GM21529 (cell line): ENCODE measurements at regions not wholly inside any gene's neighbourhood (a gene's known extent, or its start where the extent isn't known, plus 50 kb on each side); places are given as distances from the start of the nearest gene placed in this dataset.
A peak's percentile ranks its signal among the peaks of the same experiment; 100 is the strongest.

Source experiments
- ATAC-seq: cut with Tn5 transposase; IDR thresholded peaks from one replicate; pipeline ENCODE4 v1.9.1; 2021; ENCODE audit not compliant: unreplicated experiment

DNA sequence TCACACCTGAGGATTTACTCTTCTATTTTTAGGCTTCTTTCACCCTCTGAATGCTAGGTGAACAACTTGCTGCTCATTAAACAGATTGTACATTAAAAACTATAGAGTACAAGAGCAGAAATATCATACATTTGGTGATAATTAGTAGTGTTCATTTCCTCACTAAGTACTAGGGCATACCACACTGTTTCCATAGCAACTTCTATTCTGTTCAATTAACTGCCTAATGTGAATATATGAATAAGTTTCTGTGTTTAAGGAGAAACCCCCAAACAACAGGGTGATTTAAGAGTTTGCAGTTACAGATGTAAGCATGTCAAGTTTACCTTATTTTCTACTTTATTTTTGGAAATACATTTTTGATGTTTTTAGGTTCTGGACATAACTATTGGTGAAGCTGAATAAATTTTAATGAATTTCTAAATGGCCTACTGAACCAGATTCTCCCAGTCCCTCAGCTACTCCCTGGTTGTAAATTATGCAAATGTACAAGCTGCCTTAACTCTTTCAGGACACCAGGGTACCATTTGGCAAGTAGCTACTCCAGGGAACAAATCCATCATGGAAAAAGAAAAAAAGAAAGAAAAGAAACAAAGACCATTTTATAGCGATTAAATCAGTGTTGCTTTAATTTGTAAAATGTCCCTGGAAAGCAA, 199.8 kb upstream of the NAV3 start:
- no peak for ATAC-seq

DNA sequence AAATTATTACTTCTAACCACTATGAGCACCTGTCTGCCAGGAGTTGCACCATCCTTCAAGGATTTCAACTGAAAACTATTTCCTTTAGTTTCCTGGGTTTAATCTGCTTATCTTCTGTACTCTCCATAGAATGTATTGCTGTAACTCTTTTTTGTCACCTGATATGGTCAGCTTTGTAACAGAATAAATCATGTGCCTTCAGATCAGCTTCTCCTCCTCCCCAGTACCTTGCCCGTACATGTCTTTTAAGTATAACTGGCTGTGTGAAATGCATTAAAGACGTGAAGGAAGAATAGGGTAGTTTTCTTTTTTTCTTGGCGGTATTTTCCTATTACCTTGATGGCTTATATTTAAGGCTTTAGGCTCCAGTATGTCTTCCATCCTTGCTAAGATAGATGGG, 200.3 kb upstream of the NAV3 start:
- no peak for ATAC-seq

- no peak for ATAC-seq
Observed at GRCh38 chr12:77629141-77629540, 201.6 kb upstream of the NAV3 start.

- ATAC-seq, result no peak
Observed at GRCh38 chr12:77625441-77625840, 205.3 kb upstream of the NAV3 start.

- no peak for ATAC-seq
Observed at GRCh38 chr12:77619425-77619824, 211.3 kb upstream of the NAV3 start.

- ATAC-seq, result no peak
Observed at GRCh38 chr12:77617818-77618217, 212.9 kb upstream of the NAV3 start.

DNA sequence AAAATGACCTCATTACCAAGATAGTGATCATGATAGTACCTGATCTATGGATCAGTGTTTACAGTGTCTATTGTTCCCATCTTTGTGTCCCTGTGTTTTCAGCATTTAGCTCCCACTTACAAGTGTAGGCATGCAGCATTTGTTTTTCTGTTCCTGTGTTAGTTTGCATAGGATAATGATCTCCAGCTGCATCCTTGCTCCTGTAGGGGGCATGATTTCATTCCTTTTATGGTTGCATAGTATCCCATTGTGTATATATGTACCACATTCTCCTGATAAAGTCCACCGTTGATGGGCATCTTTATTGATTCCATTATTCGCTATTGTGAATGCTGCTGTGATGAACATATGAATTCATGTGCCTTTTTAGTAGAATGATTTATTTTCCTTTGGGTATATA, 215.4 kb upstream of the NAV3 start:
- no peak for ATAC-seq

DNA sequence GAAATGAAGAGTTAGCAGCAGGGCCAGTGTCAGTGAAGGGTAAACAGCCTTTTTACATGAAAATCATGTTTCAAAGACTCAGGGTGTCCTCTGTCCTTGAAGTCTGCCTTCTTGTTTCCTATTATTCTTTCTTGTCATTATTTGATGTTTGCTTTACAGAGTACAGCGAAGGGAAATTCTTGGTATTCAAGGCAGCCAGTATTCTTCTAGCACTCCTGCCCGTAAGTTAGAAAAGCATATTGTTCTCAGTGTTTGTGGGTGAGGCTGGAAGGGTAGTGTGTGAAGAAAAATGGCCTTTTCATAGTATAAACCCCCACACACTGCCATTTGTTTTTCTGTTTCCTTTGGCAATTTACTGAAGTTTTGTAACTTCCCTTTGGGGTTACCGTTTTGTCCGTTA, 217.3 kb upstream of the NAV3 start:
- no peak for ATAC-seq

- ATAC-seq, result no peak
Observed at GRCh38 chr12:77610446-77610845, 220.2 kb upstream of the NAV3 start.

DNA sequence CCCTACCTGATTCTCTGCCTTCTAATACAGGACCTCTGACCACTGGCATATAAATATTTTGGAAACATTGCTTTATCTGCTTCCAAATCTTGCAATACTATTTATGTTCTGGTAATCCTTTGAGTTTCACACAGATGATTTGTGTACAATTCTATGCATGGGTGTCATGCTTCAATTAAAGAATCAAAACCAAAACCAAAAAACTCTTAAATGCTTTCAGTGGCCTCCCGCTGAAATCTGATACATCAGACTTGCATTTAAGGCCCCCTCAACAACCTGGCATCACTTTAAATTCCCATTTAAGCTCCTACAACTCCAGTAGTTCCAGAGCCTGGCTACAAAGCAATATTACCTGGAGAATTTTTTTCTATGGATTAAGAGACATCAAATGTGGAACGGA, 221.7 kb upstream of the NAV3 start:
- no peak for ATAC-seq

GRCh38 chr12:77608271-77608824, 222.3 kb upstream of the NAV3 start:
- ATAC-seq, result no peak

DNA sequence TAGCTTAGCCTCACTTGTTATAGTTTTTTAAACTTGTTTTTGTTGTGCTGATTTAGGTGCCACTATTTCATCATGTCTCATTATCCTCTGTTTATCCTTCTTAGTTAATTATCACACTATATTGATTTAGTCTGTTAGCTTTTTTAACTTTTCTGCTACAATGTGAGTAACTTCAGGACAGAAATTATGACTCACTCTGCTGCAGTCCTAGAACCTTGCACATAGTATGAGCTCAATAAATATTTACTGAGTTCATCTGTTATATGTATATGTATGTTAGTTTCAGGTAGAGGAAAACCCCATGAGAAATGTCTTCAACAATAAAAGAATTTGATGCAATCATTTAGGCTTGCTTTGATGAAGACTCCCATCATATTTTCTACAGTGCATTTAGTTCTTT, 224.3 kb upstream of the NAV3 start:
- no peak for ATAC-seq

DNA sequence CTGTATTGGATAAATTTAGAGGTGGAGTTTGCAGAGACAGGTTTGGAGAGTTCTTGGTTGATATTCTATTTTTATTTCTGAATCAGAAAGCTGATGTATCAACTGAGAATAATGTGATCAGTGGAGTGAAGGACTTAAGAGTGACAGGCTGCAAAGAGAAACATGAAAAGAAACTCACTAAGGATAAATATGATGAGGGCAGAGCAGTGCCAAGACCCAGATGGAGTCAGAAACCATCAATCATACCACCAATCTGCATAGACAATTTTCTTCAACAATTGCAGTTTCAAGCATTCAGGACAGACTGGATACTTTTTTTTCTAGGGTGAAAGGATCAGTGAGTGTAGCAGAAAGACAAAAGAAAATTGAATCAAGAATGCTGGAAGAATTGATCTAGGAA, 226.7 kb upstream of the NAV3 start:
- no peak for ATAC-seq

DNA sequence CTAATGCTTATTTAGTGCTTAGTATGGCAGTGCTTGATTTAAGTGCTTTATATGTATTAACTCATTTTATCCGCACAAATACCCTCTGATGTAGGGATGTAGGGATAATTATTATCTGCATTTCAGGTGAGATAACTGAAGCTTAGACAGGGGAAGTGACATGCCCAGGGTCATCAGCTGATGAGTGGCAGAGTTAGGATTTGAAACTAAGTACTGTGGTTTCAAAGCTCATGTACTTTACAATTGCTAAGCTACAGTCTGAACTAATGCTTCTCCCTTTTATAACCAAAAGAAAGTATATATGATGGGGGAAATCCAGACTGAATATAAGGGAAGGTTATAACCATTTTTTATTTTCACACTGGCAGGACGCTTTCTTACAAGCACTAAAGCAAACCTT, 229.6 kb upstream of the NAV3 start:
- no peak for ATAC-seq

DNA sequence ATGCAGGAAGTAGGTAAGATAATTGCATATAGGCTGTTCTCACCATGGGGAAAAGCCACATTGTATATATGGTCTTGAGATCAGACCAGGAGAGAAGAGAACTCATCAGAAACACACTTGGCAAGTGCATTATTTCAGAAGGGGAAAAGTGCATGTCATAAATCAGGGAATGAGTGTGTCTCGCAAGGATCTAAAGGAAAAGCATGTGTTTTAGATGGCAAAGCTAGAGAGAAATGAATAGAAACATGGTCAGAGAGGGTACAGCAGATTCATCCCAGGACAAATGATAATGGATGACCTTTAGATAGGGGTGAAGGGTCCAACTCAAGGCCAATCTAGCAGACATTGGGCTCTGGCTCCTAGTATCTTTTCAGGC, 230.2 kb upstream of the NAV3 start:
- ATAC-seq, result no peak

GRCh38 chr12:77599782-77600467, 230.8 kb upstream of the NAV3 start:
- ATAC-seq, result peak; percentile 70

GRCh38 chr12:77594366-77594765, 236.3 kb upstream of the NAV3 start:
- ATAC-seq, result no peak

DNA sequence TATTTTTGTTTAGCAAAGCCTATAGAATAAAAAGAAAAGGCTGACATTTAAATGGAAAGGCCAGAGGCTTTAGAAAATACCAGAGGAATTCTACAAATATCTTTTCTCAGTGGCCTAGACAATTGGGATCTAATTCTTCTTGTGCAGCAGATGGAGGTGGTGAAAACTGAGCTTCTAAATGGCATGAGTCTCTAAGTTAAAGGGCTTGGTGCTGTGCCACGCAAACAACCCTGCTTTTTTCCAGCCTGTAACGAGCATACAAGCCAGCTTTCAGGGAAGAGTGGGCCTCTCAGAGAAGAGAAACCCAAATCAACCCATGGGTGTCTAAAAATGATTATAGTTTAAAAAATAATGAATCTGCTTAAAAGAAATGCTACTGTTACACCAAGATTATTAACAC, 237.9 kb upstream of the NAV3 start:
- ATAC-seq, result no peak

DNA sequence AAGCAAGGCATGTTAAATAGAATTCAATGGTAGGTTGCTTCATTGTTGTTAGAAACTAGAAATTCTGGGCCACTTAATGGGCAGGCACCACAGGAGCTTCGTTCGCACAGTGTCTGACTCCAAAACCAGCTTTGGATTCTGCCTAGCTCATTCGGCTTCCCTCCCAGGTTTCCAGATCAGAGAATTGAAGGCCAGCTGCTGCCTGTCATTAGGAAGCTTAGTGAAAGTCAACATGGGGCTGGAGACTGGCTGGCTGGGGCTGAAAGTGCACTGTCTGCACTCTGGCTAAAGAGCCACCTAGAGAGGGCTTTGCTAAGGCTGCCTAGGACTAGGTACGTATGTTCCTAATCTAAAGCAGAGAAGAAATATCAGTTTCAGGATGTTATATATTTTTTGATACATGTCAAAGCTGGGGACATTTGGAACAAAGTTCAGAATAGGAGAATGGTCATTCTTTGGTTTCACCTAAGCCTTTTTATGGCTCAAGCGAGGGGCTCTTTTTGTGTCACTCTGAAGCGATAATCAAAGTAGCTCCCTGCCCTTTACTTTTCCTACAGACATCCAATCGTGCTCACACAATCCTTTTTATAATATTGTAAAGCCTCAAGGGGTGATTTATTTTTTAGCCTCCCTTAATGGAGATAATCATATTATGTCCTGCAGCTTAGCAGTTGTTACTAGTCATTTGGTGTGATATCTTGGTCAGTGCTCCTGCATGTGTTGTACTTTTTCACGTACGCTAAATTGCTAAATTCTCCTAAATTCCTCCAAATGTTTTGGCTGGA, 238.5 kb upstream of the NAV3 start:
- no peak for ATAC-seq

DNA sequence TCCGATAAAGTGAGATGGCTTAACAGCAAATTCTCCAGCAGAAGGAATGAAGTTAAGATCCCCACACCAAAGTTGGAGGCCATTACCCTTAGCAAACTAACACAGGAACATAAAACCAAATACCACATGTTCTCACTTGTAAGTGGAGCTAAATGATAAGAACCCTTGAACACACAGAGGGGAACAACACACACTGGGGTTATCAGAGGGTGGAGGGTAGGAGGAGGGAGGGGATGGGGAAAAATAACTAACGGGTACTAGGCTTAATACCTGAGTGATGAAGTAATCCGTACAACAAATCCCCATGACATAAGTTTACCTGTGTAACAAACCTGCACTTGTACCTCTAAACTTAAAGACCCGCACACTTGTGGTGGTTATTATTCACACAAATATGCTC, 240.4 kb upstream of the NAV3 start:
- no peak for ATAC-seq

GRCh38 chr12:77584860-77585259, 245.8 kb upstream of the NAV3 start:
- no peak for ATAC-seq
